Panc1 (cell line): ENCODE measurements at regions not wholly inside any gene's neighbourhood (a gene's known extent, or its start where the extent isn't known, plus 50 kb on each side); places are given as distances from the start of the nearest gene placed in this dataset.

Experiments
- ATAC-seq: fragments of 200-7000 bp; cut with Tn5 transposase; 2 replicates; pipeline ENCODE4 v1.9.1; 2020; ENCODE audit warnings: mild to moderate bottlenecking, moderate library complexity
- BruUV-seq: library from RNA; stranded (reverse); fragments of 400-500 nt; replicated peaks from 2 replicates; lab custom pipeline; 2021; lab: Mats Ljungman, UMichigan
- CTCF ChIA-PET: fragments of 300-600 bp; sonication (Branson Sonifier 250); formaldehyde crosslinking; loops from one replicate; lab custom pipeline; 2022; ENCODE audit warnings: antibody characterized with exemption; lab: Charles Lee
- POLR2A ChIA-PET: fragments of 300-600 bp; sonication (Branson Sonifier 250); formaldehyde crosslinking; loops from one replicate; lab custom pipeline; 2022; ENCODE audit warnings: antibody characterized with exemption; lab: Charles Lee
- DNase-seq: peaks from one replicate; pipeline ENCODE4 v3.0.0-alpha.2; 2010; ENCODE audit warnings: low read depth, low spot score
- H3K27ac ChIP-seq: 2 replicates; pipeline ENCODE4 v1.5.1; 2011; ENCODE audit warnings: mild to moderate bottlenecking, low read length, inconsistent platforms
- H3K27me3 ChIP-seq: fragments of 200-500 bp; sonication (Bioruptor generic); 2 replicates; pipeline ENCODE4 v1.6.0; 2014; ENCODE audit warnings: low read length, inconsistent platforms; ENCODE audit not compliant: control insufficient read depth, insufficient read depth
- H3K36me3 ChIP-seq: fragments of 200-500 bp; sonication (Bioruptor generic); 2 replicates; pipeline ENCODE4 v1.5.1; 2014; ENCODE audit warnings: inconsistent platforms, mild to moderate bottlenecking, low read length, moderate library complexity; ENCODE audit not compliant: control insufficient read depth, insufficient read depth
- H3K4me1 ChIP-seq: 2 replicates; pipeline ENCODE4 v1.5.1; 2011; ENCODE audit warnings: inconsistent platforms, mild to moderate bottlenecking, low read length, moderate library complexity; ENCODE audit not compliant: control insufficient read depth, insufficient read depth
- H3K4me3 ChIP-seq, 2 experiments: 2 replicates each; pipeline ENCODE4 v1.5.1; 2011 to 2012; ENCODE audit warnings: low read depth in 2 of 2, low read length in 2 of 2, mild to moderate bottlenecking in 2 of 2, inconsistent platforms in 1 of 2, moderate library complexity in 1 of 2
- H3K9me3 ChIP-seq: fragments of 200-500 bp; sonication (Bioruptor generic); 2 replicates; pipeline ENCODE4 v1.5.1; 2014; ENCODE audit warnings: low read depth, mild to moderate bottlenecking, inconsistent platforms, low read length, moderate library complexity; ENCODE audit not compliant: control insufficient read depth, insufficient read depth
- CTCF ChIP-seq: fragments of 450-650 bp; IDR thresholded peaks from 2 replicates; pipeline ENCODE4 v1.5.1; 2017; ENCODE audit warnings: mild to moderate bottlenecking
- POLR2AphosphoS5 ChIP-seq: IDR thresholded peaks from 2 replicates; pipeline ENCODE4 v1.6.1; 2012; ENCODE audit warnings: mild to moderate bottlenecking, low read depth, low read length, moderate library complexity
- REST ChIP-seq, 2 experiments: IDR thresholded peaks; 2 replicates each; pipeline ENCODE4 v1.6.1; 2011 to 2012; ENCODE audit warnings: low read depth in 2 of 2, control low read depth in 1 of 2, low read length in 1 of 2, mild to moderate bottlenecking in 1 of 2, moderate library complexity in 1 of 2; ENCODE audit not compliant: insufficient read depth in 1 of 2
- SIN3A ChIP-seq: IDR thresholded peaks from 2 replicates; pipeline ENCODE4 v1.6.1; 2012; ENCODE audit warnings: low read depth, mild to moderate bottlenecking, low read length, moderate library complexity, borderline replicate concordance; ENCODE audit not compliant: insufficient read depth
- TCF7L2 ChIP-seq: IDR thresholded peaks from 2 replicates; pipeline ENCODE4 v1.6.1; 2011; ENCODE audit warnings: mild to moderate bottlenecking, low read depth, low read length, inconsistent platforms
- in situ Hi-C: cut with HindIII; loops from 2 replicates; pipeline ENCODE4 v1.10.0; 2016; ENCODE audit warnings: low sequenced_read_pairs, low pct_unique_long_range_greater_than_20kb
- intact Hi-C: fragments of 100-400 bp; cut with micrococcal nuclease; formaldehyde crosslinking; loops from one replicate; pipeline ENCODE4 v1.10.0; 2022; ENCODE audit not compliant: unreplicated experiment

- CTCF ChIA-PET = no interaction called here
- DNase-seq (no peak), ATAC-seq (no peak)
- Histone ChIP-seq H3K9me3 (no peaks in the 10 kb centered on the region), H3K4me3 (no peak overlapping the region), H3K27ac (no peak overlapping the region), H3K4me1 (no peaks in the 10 kb centered on the region), H3K36me3 (no peaks in the 10 kb centered on the region), H3K27me3 (peaks cover 5% of the 10 kb centered on the region; the same call in 1 of the 2 replicates)
- POLR2A ChIA-PET = no interaction called here
- in situ Hi-C loops = no loop called here
- TF ChIP-seq CTCF (no peak), SIN3A (no peak), REST (IDR thresholded peaks at IDR 0.05; ENCODE audit: insufficient read depth in 1 of 2, low read depth in 2 of 2, low read length in 1 of 2) (no peak), TCF7L2 (no peak), POLR2AphosphoS5 (no peak)
- intact Hi-C loops = no loop called here
- no TSS peak for BruUV-seq
These were observed 66.3 kb upstream of the SELENOP start for GRCh38 chr5:42878041-42878440.

- in situ Hi-C loops = no loop called here
- intact Hi-C loops = no loop called here
- H3K27ac ChIP-seq = no peak overlapping the region
- no peak overlapping the region for H3K4me3 ChIP-seq
- no peaks in the 10 kb centered on the region for H3K36me3 ChIP-seq
- peaks cover 5% of the 10 kb centered on the region; the same call in 1 of the 2 replicates for H3K27me3 ChIP-seq
- no peaks in the 10 kb centered on the region for H3K9me3 ChIP-seq
- no peaks in the 10 kb centered on the region for H3K4me1 ChIP-seq
- POLR2A ChIA-PET = no interaction called here
- TF ChIP-seq POLR2AphosphoS5 = no peak
- no peak for TF ChIP-seq REST (IDR thresholded peaks at IDR 0.05; ENCODE audit: insufficient read depth in 1 of 2, low read depth in 2 of 2, low read length in 1 of 2)
- CTCF ChIA-PET = no interaction called here
- DNase-seq (no peak), ATAC-seq (no peak)
- no TSS peak for BruUV-seq
These were observed 65.7 kb upstream of the SELENOP start for GRCh38 chr5:42877431-42877830.
